Activated T-helper 1 cell treated with Interleukin-2 at 50 U/mL for 16 hours (primary cell): ENCODE measurements at regions not wholly inside any gene's neighbourhood (a gene's known extent, or its start where the extent isn't known, plus 50 kb on each side); places are given as distances from the start of the nearest gene placed in this dataset.
"Not testable (repeated sequence)": the region's sequence is repeated elsewhere in the genome, so short reads cannot be mapped to it uniquely, and the experiment has no call there.

ENCODE experiments used
- DNase-seq: peaks from one replicate; pipeline ENCODE4 v3.0.0-alpha.2; 2020; ENCODE audit warnings: low read depth

DNA sequence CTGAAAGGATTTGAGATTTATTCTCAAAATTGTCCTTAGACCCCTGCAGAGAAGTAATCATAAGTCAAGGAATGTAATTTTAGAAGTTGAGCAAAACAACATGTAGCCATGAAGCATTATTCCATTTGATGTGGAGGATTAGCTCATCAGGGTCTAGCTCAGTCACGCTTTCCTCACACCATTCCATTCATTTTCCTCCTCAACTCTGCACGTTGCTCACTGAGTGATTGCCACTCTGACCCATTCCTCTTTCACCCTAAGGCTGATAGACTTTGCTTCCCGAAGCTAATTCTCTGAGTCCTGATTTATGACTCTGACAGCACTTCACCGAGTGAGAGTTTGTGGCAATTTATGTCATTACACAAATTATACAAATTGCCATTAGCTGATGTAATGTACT, 820.6 kb upstream of the PIK3C3 start:
- DNase-seq: no peak

GRCh38 chr18:41131050-41131449, 824.0 kb upstream of the PIK3C3 start:
- DNase-seq: no peak

- DNase-seq: no peak
These were observed 826.5 kb upstream of the PIK3C3 start for GRCh38 chr18:41128545-41128944.

DNA sequence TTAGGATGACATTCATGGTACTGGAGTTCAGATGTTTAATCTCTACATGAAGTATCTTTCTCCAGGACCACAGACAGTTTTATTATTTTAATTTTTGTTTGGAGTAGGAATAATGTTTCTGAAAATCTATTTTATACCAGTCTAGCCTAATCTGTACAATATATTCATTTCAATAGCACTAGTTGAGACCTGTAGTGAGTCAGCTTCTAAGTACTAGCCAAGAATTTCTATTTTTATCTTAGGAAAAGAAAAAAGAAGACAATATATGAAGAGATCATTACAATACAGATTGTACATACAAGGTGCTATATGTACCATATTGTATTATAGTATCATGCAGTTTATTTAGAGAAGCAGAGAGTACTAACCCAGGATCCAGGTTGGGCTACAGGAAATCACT, 826.9 kb upstream of the PIK3C3 start:
- no peak for DNase-seq

GRCh38 chr18:41126541-41127235, 828.3 kb upstream of the PIK3C3 start:
- no peak for DNase-seq

- DNase-seq: no peak
These were observed 833.8 kb upstream of the PIK3C3 start for GRCh38 chr18:41121116-41121826.

DNA sequence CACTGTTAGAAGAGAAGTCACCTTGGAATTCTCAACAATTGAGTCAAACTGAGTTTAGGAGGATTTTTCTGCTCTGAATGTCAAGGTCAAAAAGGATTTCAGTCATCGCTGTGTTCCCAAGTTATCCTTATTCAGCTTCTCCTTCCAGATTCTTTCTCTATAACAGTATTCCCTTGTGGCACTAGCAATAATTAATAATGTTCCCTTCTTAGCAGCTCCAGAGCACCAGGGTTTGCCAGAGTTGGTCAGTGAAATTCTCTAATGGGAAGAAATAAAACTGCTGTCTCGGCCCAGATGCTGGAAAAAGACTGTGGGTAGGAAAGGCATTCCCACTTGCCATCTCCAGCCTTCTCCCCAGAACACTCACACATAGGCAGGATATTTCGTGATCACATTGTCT, 836.0 kb upstream of the PIK3C3 start:
- DNase-seq: no peak

DNA sequence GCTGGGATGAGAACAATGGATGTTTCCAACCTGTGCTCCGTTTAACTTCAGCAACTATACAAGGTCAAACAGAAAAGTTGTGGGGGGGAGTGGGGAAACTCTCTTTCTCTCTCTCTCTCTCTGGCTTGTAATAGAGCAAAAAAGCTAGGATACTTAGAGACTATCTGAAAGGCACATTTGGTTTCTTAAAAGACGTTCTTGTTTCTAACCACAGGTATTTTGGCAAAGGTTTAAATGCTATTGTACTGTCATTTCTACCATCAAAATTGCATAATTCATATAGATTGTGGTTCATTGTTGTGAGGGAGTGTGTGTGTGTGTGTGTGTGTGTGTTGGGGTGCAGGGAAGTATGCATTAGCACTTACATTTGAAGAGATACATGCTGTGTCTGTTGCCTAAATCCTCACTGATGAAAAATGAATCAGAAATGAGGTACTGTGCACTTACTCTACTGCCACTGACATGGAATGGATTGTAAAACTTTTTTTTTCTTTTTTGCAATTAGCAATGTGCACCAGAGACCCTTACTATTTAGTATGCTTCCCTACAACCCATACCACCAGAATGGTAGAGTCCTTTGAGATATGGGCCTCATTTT, 841.0 kb upstream of the PIK3C3 start:
- no peak for DNase-seq

- DNase-seq: no peak
These were observed 855.6 kb upstream of the PIK3C3 start for GRCh38 chr18:41099451-41099850.

- DNase-seq: no peak
These were observed 858.5 kb upstream of the PIK3C3 start for GRCh38 chr18:41096504-41096903.

GRCh38 chr18:41077076-41077475, 878.0 kb upstream of the PIK3C3 start:
- no peak for DNase-seq

GRCh38 chr18:41075212-41075611, 879.8 kb upstream of the PIK3C3 start:
- no peak for DNase-seq

GRCh38 chr18:41073372-41073954, 881.6 kb upstream of the PIK3C3 start:
- no peak for DNase-seq

GRCh38 chr18:41072946-41073345, 882.1 kb upstream of the PIK3C3 start:
- DNase-seq: no peak

- DNase-seq: no peak
These were observed 883.2 kb upstream of the PIK3C3 start for GRCh38 chr18:41071826-41072225.

DNA sequence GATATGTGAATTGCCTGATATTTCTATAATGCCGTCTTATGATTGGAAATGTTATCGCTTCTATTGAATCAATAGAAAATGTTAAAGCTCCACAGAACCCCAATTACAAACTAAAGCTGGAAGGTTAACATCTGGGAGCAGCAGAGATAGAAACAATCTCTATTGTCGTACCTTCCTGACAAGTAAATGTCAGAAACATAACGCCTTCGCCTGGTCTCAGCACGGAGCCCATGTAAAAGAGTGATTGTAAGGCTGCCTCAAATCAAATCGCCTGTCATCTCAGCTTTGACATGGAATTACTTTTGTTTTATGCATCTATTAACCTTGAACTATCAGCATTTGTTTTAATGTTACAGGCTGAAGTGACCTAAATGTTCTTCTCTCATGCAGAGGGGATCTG, 885.9 kb upstream of the PIK3C3 start:
- DNase-seq: no peak

DNA sequence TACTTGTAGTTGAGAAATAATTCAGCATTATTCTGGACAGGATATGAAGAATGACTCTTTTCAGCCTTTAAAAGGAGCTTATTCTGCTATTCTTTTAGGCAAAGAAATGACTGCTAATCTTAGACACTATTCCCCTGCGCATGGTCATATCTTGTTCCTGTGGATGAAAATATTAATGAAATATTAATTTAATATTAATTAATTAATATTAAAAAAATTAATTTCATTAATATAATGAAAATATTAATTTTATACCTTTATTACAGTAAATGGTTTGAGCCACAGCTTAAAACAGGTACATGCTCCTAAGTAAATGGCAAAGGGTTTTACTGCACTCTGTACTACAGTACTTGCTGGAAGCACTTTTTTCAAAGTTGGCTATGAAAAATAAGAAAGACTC, 890.1 kb upstream of the PIK3C3 start:
- DNase-seq: no peak

DNA sequence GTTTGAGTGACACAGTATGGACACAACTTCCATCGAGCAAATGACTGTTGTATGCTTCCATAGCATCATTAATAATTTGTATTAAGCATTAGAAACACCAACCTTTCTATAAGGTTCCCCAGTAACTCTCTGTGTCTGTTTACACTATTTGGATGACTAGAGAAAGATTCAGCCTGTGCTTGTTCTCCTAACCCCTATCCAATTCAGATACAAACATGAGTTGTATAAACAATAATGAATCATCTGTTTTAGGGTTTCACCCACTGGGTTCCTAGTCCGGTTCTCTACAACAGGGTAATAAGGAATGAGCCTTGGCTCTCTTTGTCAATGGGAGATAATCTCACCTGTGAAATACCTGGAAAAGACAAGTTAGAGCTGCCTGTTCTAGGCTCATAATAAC, 894.1 kb upstream of the PIK3C3 start:
- no peak for DNase-seq

DNA sequence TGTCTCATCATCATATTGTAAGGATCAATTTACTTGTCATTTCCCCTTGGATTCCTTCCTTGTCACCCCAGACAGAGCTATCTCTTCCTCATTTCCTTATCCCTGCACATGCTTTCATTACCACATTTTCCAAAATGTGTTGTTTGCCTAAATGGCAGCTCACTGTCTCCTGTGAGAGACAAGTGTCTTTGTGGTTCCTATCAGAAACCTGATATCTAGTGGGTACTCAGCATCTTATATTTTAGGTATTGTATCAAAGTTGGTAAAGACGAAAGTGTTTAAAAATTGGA, 896.0 kb upstream of the PIK3C3 start:
- no peak for DNase-seq

DNA sequence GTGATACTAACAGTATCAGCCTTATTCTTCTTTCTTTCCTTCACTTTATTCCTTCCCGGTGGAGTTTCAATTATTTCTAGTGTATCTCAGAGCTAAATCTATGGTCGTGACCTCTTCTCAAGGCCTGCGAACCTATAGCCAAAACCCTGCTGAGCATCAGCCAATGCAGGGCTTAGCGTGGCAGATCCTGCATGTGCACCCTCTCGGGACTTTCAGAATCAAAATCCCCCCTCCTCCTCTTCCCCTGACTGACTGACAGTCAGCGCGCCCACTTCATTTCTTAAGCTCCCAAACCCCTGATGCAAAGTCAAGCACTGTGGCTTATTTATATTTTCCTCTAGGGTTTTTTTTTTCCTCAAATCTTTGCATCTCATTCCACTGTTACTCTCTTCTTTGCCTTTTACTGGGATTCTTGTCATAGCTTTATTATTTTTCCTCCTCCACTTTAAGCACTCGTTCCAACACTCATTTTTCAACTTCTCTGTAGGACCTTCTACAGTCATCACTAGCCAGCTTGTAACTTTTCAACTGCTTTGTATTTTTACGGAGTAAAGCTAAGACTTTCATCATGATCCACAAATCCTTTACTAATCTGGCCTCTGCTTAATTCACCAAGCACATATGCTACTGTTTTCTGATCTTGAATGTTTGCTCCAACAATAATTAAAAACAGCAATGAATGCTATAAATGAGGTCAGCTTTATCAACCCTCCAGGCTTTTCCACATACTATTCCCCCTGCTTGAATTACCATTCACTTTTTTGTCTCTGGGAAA, 896.5 kb upstream of the PIK3C3 start:
- DNase-seq: no peak

DNA sequence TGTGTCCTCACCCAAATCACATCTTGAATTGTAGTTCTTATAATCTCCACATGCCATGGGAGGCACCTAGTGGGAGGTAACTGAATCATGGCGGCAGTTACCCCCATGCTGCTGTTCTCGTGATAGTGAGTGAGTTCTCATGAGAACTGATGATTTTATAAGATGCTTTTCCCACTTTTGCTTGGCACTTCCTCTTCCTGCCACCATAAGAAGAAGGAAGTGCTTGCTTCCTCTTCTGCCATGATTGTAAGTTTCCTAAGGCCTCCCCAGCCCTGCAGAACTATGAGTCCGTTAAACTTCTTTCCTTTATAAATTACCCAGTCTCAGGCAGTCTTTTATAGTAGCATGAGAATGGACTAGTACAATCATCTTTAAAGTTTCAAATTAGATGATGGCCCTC, 902.4 kb upstream of the PIK3C3 start:
- no peak for DNase-seq

DNA sequence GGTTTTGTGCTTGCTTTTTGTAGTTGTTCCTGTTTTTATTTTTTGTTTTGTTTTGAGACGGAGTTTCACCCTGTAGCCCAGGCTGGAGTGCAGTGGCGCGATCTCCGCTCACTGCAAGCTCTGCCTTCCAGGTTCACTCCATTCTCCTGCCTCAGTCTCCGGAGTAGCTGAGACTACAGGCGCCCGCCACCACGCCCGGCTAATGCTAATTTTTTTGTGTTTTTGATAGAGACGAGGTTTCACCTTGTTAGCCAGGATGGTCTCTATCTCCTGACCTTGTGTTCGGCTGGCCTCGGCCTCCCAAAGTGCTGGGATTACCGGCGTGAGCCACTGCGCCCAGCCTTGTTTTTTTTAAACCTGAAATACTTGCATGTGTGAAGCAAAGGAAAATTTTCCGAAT, 908.8 kb upstream of the PIK3C3 start:
- DNase-seq: not testable (repeated sequence)

GRCh38 chr18:41043876-41044275, 911.2 kb upstream of the PIK3C3 start:
- no peak for DNase-seq
